EH (cell line): ENCODE measurements at regions not wholly inside any gene's neighbourhood (a gene's known extent, or its start where the extent isn't known, plus 50 kb on each side); places are given as distances from the start of the nearest gene placed in this dataset.

Experiments
- DNase-seq: peaks from one replicate; pipeline ENCODE4 v3.0.0-alpha.2; 2015; ENCODE audit warnings: low read depth

- no peak for DNase-seq
These were observed 758.2 kb downstream of the TLE1 start for GRCh38 chr9:80931163-80931562.

GRCh38 chr9:80928697-80929096 lies 760.6 kb downstream of the TLE1 start:
- no peak for DNase-seq

- no peak for DNase-seq
These were observed 762.7 kb downstream of the TLE1 start for GRCh38 chr9:80926611-80927010.

- DNase-seq: no peak
These were observed 766.8 kb downstream of the TLE1 start for GRCh38 chr9:80922544-80922943.

- DNase-seq: no peak
These were observed 782.6 kb downstream of the TLE1 start for GRCh38 chr9:80906728-80907127.

- no peak for DNase-seq
These were observed 790.1 kb downstream of the TLE1 start for GRCh38 chr9:80899208-80899607.

GRCh38 chr9:80893190-80893589 lies 796.2 kb downstream of the TLE1 start:
- DNase-seq: no peak

GRCh38 chr9:80892703-80893102 lies 796.6 kb downstream of the TLE1 start:
- no peak for DNase-seq

GRCh38 chr9:80890124-80890523 lies 799.2 kb downstream of the TLE1 start:
- no peak for DNase-seq

- peak; percentile 5 for DNase-seq
These were observed 803.5 kb downstream of the TLE1 start for GRCh38 chr9:80885894-80886293.

- DNase-seq: no peak
These were observed 805.3 kb downstream of the TLE1 start for GRCh38 chr9:80883826-80884579.

GRCh38 chr9:80883426-80883825 lies 805.9 kb downstream of the TLE1 start:
- no peak for DNase-seq

GRCh38 chr9:80881940-80882339 lies 807.4 kb downstream of the TLE1 start:
- no peak for DNase-seq

- DNase-seq: no peak
These were observed 808.0 kb downstream of the TLE1 start for GRCh38 chr9:80881320-80881719.

GRCh38 chr9:80878556-80878955 lies 810.8 kb downstream of the TLE1 start:
- no peak for DNase-seq

- no peak for DNase-seq
These were observed 813.4 kb downstream of the TLE1 start for GRCh38 chr9:80875947-80876346.

- peak; percentile 69 for DNase-seq
These were observed 815.1 kb downstream of the TLE1 start for GRCh38 chr9:80874276-80874675.

- DNase-seq: peak; percentile 58
These were observed 815.5 kb downstream of the TLE1 start for GRCh38 chr9:80873861-80874260.

GRCh38 chr9:80871596-80871995 lies 817.8 kb downstream of the TLE1 start:
- DNase-seq: no peak

GRCh38 chr9:80867731-80868130 lies 821.6 kb downstream of the TLE1 start:
- DNase-seq: peak; percentile 37

GRCh38 chr9:80866576-80867227 lies 822.6 kb downstream of the TLE1 start:
- DNase-seq: peak; percentile 4

- DNase-seq: no peak
These were observed 823.2 kb downstream of the TLE1 start for GRCh38 chr9:80866121-80866520.

GRCh38 chr9:80843028-80843427 lies 846.3 kb downstream of the TLE1 start:
- no peak for DNase-seq

GRCh38 chr9:80842389-80842788 lies 847.0 kb downstream of the TLE1 start:
- no peak for DNase-seq
